Inflammatory macrophage treated with lipopolysaccharide for 4 hours (primary cell): ENCODE measurements at regions not wholly inside any gene's neighbourhood (a gene's known extent, or its start where the extent isn't known, plus 50 kb on each side); places are given as distances from the start of the nearest gene placed in this dataset.
A peak's percentile ranks its signal among the peaks of the same experiment; 100 is the strongest.

ENCODE experiments used
- DNase-seq: peaks from one replicate; pipeline ENCODE4 v3.0.0-alpha.2; 2020

GRCh38 chr7:115113776-115114175 is 191.9 kb downstream of the MDFIC start:
- no peak for DNase-seq

- no peak for DNase-seq
Observed at GRCh38 chr7:115113131-115113530, 191.2 kb downstream of the MDFIC start.

- DNase-seq, result no peak
Observed at GRCh38 chr7:115110523-115110922, 188.6 kb downstream of the MDFIC start.

- DNase-seq, result peak; percentile 65
Observed at GRCh38 chr7:115106316-115106715, 184.4 kb downstream of the MDFIC start.

GRCh38 chr7:115102738-115103137 is 180.8 kb downstream of the MDFIC start:
- DNase-seq, result no peak

- DNase-seq, result no peak
Observed at GRCh38 chr7:115101199-115101598, 179.3 kb downstream of the MDFIC start.

GRCh38 chr7:115099906-115100305 is 178.0 kb downstream of the MDFIC start:
- peak; percentile 12 for DNase-seq

GRCh38 chr7:115097175-115097671 is 175.3 kb downstream of the MDFIC start:
- DNase-seq, result peak; percentile 14

GRCh38 chr7:115096262-115096661 is 174.4 kb downstream of the MDFIC start:
- no peak for DNase-seq

- DNase-seq, result no peak
Observed at GRCh38 chr7:115094163-115094562, 172.3 kb downstream of the MDFIC start.

- DNase-seq, result no peak
Observed at GRCh38 chr7:115088893-115089292, 167.0 kb downstream of the MDFIC start.

GRCh38 chr7:115087437-115087836 is 165.5 kb downstream of the MDFIC start:
- no peak for DNase-seq

- no peak for DNase-seq
Observed at GRCh38 chr7:115086146-115086841, 164.4 kb downstream of the MDFIC start.

GRCh38 chr7:115085421-115085820 is 163.5 kb downstream of the MDFIC start:
- DNase-seq, result no peak

- DNase-seq, result no peak
Observed at GRCh38 chr7:115083935-115084334, 162.0 kb downstream of the MDFIC start.

- DNase-seq, result no peak
Observed at GRCh38 chr7:115081772-115082171, 159.9 kb downstream of the MDFIC start.

GRCh38 chr7:115078851-115079250 is 157.0 kb downstream of the MDFIC start:
- DNase-seq, result no peak

- DNase-seq, result no peak
Observed at GRCh38 chr7:115078386-115078785, 156.5 kb downstream of the MDFIC start.

- no peak for DNase-seq
Observed at GRCh38 chr7:115070311-115070710, 148.4 kb downstream of the MDFIC start.
